ENCODE measurements at regions not wholly inside any gene's neighbourhood (a gene's known extent, or its start where the extent isn't known, plus 50 kb on each side); places are given as distances from the start of the nearest gene placed in this dataset.

GRCh38 chr1:238186887-238187574 is 296.3 kb upstream of the ZP4 start:
- Histone ChIP-seq H3K4me3 (ENCODE audit: low read length, poor library complexity, severe bottlenecking) (no peak overlapping the region), H3K9ac (ENCODE audit: low read depth, low read length, poor library complexity, severe bottlenecking) (no peak overlapping the region), H3F3A (ENCODE audit: low read depth) (no peaks in the 10 kb centered on the region), H4K20me1 (ENCODE audit: insufficient read depth, low read length, poor library complexity, severe bottlenecking) (no peaks in the 10 kb centered on the region), H2AFZ (ENCODE audit: low read length) (no peak overlapping the region), H3K27me3 (ENCODE audit: insufficient read depth, low read length, poor library complexity, severe bottlenecking) (no peaks in the 10 kb centered on the region), H3K4me1 (ENCODE audit: insufficient read depth, low read length, poor library complexity, severe bottlenecking) (no peaks in the 10 kb centered on the region), H3K4me2 (ENCODE audit: low read depth, low read length, poor library complexity, severe bottlenecking) (no peak overlapping the region), H3K36me3 (ENCODE audit: insufficient read depth, low read length) (no peaks in the 10 kb centered on the region), H3K9me3 (ENCODE audit: insufficient read depth, low read depth, low read length) (no peaks in the 10 kb centered on the region), H3K9me2 (replicated peaks; ENCODE audit: low read depth, low read length) (no peaks in the 10 kb centered on the region), H3K79me2 (ENCODE audit: insufficient read depth, low read length) (no peaks in the 10 kb centered on the region)
- TF ChIP-seq CTCF (conservative IDR thresholded peaks at IDR 0.05; ENCODE audit: low read length): no peak
- no peak for TF ChIP-seq EZH2phosphoT487 (IDR thresholded peaks at IDR 0.05; ENCODE audit: borderline replicate concordance)

- no peak overlapping the region for H3K4me3 ChIP-seq (ENCODE audit: low read length, poor library complexity, severe bottlenecking)
- H3K27me3 ChIP-seq (ENCODE audit: insufficient read depth, low read length, poor library complexity, severe bottlenecking): no peaks in the 10 kb centered on the region
- H4K20me1 ChIP-seq (ENCODE audit: insufficient read depth, low read length, poor library complexity, severe bottlenecking): no peaks in the 10 kb centered on the region
- H3K4me2 ChIP-seq (ENCODE audit: low read depth, low read length, poor library complexity, severe bottlenecking): no peak overlapping the region
- TF ChIP-seq EZH2phosphoT487 (IDR thresholded peaks at IDR 0.05; ENCODE audit: borderline replicate concordance): no peak
- no peak for TF ChIP-seq CTCF (conservative IDR thresholded peaks at IDR 0.05; ENCODE audit: low read length)
- no peaks in the 10 kb centered on the region for H3K4me1 ChIP-seq (ENCODE audit: insufficient read depth, low read length, poor library complexity, severe bottlenecking)
- no peak overlapping the region for H2AFZ ChIP-seq (ENCODE audit: low read length)
- no peaks in the 10 kb centered on the region for H3K9me2 ChIP-seq (replicated peaks; ENCODE audit: low read depth, low read length)
- H3K79me2 ChIP-seq (ENCODE audit: insufficient read depth, low read length): no peaks in the 10 kb centered on the region
- no peak overlapping the region for H3K9ac ChIP-seq (ENCODE audit: low read depth, low read length, poor library complexity, severe bottlenecking)
- H3F3A ChIP-seq (ENCODE audit: low read depth): no peaks in the 10 kb centered on the region
- no peaks in the 10 kb centered on the region; the same call in 1 of the 2 replicates for H3K9me3 ChIP-seq (ENCODE audit: insufficient read depth, low read depth, low read length)
- H3K36me3 ChIP-seq (ENCODE audit: insufficient read depth, low read length): no peaks in the 10 kb centered on the region
Measured at GRCh38 chr1:238177960-238178645, 287.4 kb upstream of the ZP4 start.

GRCh38 chr1:238177351-238177750 is 286.6 kb upstream of the ZP4 start:
- H3K9me3 ChIP-seq (ENCODE audit: insufficient read depth, low read depth, low read length): no peaks in the 10 kb centered on the region; the same call in 1 of the 2 replicates
- H3K9ac ChIP-seq (ENCODE audit: low read depth, low read length, poor library complexity, severe bottlenecking): no peak overlapping the region
- no peaks in the 10 kb centered on the region for H3K9me2 ChIP-seq (replicated peaks; ENCODE audit: low read depth, low read length)
- H3K79me2 ChIP-seq (ENCODE audit: insufficient read depth, low read length): no peaks in the 10 kb centered on the region
- H3K27me3 ChIP-seq (ENCODE audit: insufficient read depth, low read length, poor library complexity, severe bottlenecking): no peaks in the 10 kb centered on the region
- H3K4me3 ChIP-seq (ENCODE audit: low read length, poor library complexity, severe bottlenecking): no peak overlapping the region
- no peaks in the 10 kb centered on the region for H3K4me1 ChIP-seq (ENCODE audit: insufficient read depth, low read length, poor library complexity, severe bottlenecking)
- no peaks in the 10 kb centered on the region for H4K20me1 ChIP-seq (ENCODE audit: insufficient read depth, low read length, poor library complexity, severe bottlenecking)
- TF ChIP-seq EZH2phosphoT487 (IDR thresholded peaks at IDR 0.05; ENCODE audit: borderline replicate concordance): no peak
- no peak for TF ChIP-seq CTCF (conservative IDR thresholded peaks at IDR 0.05; ENCODE audit: low read length)
- no peaks in the 10 kb centered on the region for H3F3A ChIP-seq (ENCODE audit: low read depth)
- H3K4me2 ChIP-seq (ENCODE audit: low read depth, low read length, poor library complexity, severe bottlenecking): no peak overlapping the region
- H3K36me3 ChIP-seq (ENCODE audit: insufficient read depth, low read length): no peaks in the 10 kb centered on the region
- H2AFZ ChIP-seq (ENCODE audit: low read length): no peak overlapping the region
